ENCODE measurements at regions not wholly inside any gene's neighbourhood (a gene's known extent, or its start where the extent isn't known, plus 50 kb on each side); places are given as distances from the start of the nearest gene placed in this dataset.
"Not testable (repeated sequence)": the region's sequence is repeated elsewhere in the genome, so short reads cannot be mapped to it uniquely, and the experiment has no call there.

- POLR2A ChIA-PET; H4K20me1 ChIP-seq (replicated peaks; ENCODE audit: control insufficient read depth, extremely low read depth, insufficient read depth, low read length); dilution Hi-C loops (cut with MboI; ENCODE audit: extremely low pct_ligation_motif_present, low sequenced_read_pairs); H2AFZ ChIP-seq (ENCODE audit: low read depth, low read length); H3K9me1 ChIP-seq (replicated peaks; ENCODE audit: control insufficient read depth, extremely low read depth, insufficient read depth, low read length); CTCF ChIA-PET; H3K4me2 ChIP-seq (ENCODE audit: insufficient read depth, low read length); BruUV-seq (replicated peaks); FAIRE-seq; H3K27me3 ChIP-seq (ENCODE audit: control insufficient read depth in 2 of 2, insufficient read depth in 2 of 2, low read length in 2 of 2); intact Hi-C loops (cut with micrococcal nuclease); H3K79me2 ChIP-seq (ENCODE audit: control insufficient read depth, insufficient read depth, low read length); H3K36me3 ChIP-seq (ENCODE audit: control insufficient read depth in 2 of 2, extremely low read depth in 1 of 2, insufficient read depth in 2 of 2, low read length in 2 of 2); H3K27ac ChIP-seq (ENCODE audit: insufficient read depth, low read depth, low read length); H3K4me3 ChIP-seq (replicated peaks in 1 of 3; ENCODE audit: insufficient read depth in 1 of 3, low read depth in 1 of 3, low read length in 3 of 3); H3K9me3 ChIP-seq (replicated peaks; ENCODE audit: control insufficient read depth, insufficient read depth, low read length); H3K9ac ChIP-seq (replicated peaks; ENCODE audit: extremely low read depth, insufficient read depth, low read length); DNase-seq (ENCODE audit: low read depth, low spot score): not testable (repeated sequence)
- peaks cover 13% of the 10 kb centered on the region for H3K4me1 ChIP-seq (ENCODE audit: control insufficient read depth, extremely low read depth, insufficient read depth, low read length)
These were observed 56.1 kb downstream of the ZNF22 start for GRCh38 chr10:45056806-45057205.

DNA sequence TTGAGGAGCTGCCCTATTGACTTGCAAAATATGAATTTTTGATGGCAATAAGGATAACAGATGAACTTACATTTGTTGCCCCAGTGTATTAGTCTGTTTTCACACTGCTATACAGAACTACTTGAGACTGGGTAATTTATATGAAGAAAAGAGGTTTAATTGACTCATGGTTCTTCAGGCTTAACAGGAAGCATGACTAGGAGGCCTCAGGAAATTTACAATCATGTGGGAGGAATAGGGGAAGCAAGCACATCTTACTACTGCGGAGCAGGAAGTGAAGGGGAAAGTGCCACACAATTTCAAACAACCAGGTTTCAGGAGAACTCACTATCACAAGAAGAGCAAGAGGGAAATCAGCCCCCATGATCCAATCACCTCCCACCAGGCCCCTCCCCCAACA lies 57.9 kb downstream of the ZNF22 start:
- H3K9ac ChIP-seq (replicated peaks; ENCODE audit: extremely low read depth, insufficient read depth, low read length): no peak overlapping the region
- no TSS peak for BruUV-seq (replicated peaks)
- TF ChIP-seq JUN (IDR thresholded peaks at IDR 0.05; ENCODE audit: borderline replicate concordance, insufficient read depth, insufficient read length, low read depth) (peak; percentile 59), POLR2A (IDR thresholded peaks at IDR 0.05; ENCODE audit: low read depth, low read length) (no peak), MYC (IDR thresholded peaks at IDR 0.05; ENCODE audit: low read depth, low read length) (no peak), FOS (IDR thresholded peaks at IDR 0.05; ENCODE audit: borderline replicate concordance, insufficient read depth, low read length) (peak; percentile 80), EZH2 (IDR thresholded peaks at IDR 0.05; ENCODE audit: borderline replicate concordance, low read depth, low read length, severe bottlenecking) (no peak), GATA2 (IDR thresholded peaks at IDR 0.05; ENCODE audit: insufficient read depth, insufficient read length, low read depth, low read length) (peak; percentile 29), MAX (IDR thresholded peaks at IDR 0.05; ENCODE audit: insufficient read depth, insufficient read length) (no peak)
- TF ChIP-seq, protein P1, sequence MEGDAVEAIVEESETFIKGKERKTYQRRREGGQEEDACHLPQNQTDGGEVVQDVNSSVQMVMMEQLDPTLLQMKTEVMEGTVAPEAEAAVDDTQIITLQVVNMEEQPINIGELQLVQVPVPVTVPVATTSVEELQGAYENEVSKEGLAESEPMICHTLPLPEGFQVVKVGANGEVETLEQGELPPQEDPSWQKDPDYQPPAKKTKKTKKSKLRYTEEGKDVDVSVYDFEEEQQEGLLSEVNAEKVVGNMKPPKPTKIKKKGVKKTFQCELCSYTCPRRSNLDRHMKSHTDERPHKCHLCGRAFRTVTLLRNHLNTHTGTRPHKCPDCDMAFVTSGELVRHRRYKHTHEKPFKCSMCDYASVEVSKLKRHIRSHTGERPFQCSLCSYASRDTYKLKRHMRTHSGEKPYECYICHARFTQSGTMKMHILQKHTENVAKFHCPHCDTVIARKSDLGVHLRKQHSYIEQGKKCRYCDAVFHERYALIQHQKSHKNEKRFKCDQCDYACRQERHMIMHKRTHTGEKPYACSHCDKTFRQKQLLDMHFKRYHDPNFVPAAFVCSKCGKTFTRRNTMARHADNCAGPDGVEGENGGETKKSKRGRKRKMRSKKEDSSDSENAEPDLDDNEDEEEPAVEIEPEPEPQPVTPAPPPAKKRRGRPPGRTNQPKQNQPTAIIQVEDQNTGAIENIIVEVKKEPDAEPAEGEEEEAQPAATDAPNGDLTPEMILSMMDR (IDR thresholded peaks at IDR 0.05; ENCODE audit: extremely low read depth in 1 of 2, insufficient read depth in 1 of 2, low read depth in 1 of 2, low read length in 2 of 2): no peak
- no peaks in the 10 kb centered on the region for H3K9me3 ChIP-seq (replicated peaks; ENCODE audit: control insufficient read depth, insufficient read depth, low read length)
- dilution Hi-C loops (cut with MboI; ENCODE audit: extremely low pct_ligation_motif_present, low sequenced_read_pairs): no loop called here
- H3K4me1 ChIP-seq (ENCODE audit: control insufficient read depth, extremely low read depth, insufficient read depth, low read length): peaks cover 13% of the 10 kb centered on the region
- peak; percentile 72 for DNase-seq (ENCODE audit: low read depth, low spot score)
- H3K27ac ChIP-seq (ENCODE audit: insufficient read depth, low read depth, low read length): peak overlapping the region; percentile 72
- H2AFZ ChIP-seq (ENCODE audit: low read depth, low read length): peak overlapping the region; percentile 74
- H4K20me1 ChIP-seq (replicated peaks; ENCODE audit: control insufficient read depth, extremely low read depth, insufficient read depth, low read length): no peaks in the 10 kb centered on the region
- no peaks in the 10 kb centered on the region for H3K9me1 ChIP-seq (replicated peaks; ENCODE audit: control insufficient read depth, extremely low read depth, insufficient read depth, low read length)
- H3K27me3 ChIP-seq (ENCODE audit: control insufficient read depth in 2 of 2, insufficient read depth in 2 of 2, low read length in 2 of 2): no peaks in the 10 kb centered on the region
- H3K36me3 ChIP-seq (ENCODE audit: control insufficient read depth in 2 of 2, extremely low read depth in 1 of 2, insufficient read depth in 2 of 2, low read length in 2 of 2): no peaks in the 10 kb centered on the region
- H3K4me3 ChIP-seq (replicated peaks in 1 of 3; ENCODE audit: insufficient read depth in 1 of 3, low read depth in 1 of 3, low read length in 3 of 3): no peak overlapping the region
- H3K4me2 ChIP-seq (ENCODE audit: insufficient read depth, low read length): peak overlapping the region; percentile 43
- POLR2A ChIA-PET: no interaction called here
- CTCF ChIA-PET: interaction anchor here (1.0 kb wide), 1 partner anchor 17 kb away, joined by 3 read pairs; no protein-coding TSS in a partner anchor
- no peaks in the 10 kb centered on the region for H3K79me2 ChIP-seq (ENCODE audit: control insufficient read depth, insufficient read depth, low read length)
- peak; percentile 83 for FAIRE-seq
- intact Hi-C loops (cut with micrococcal nuclease): loop anchor here (1.0 to 2.0 kb wide), 2 partner anchors 50 to 83 kb away; no protein-coding TSS in a partner anchor
